Chondrocyte (in vitro differentiated cells): ENCODE measurements at regions not wholly inside any gene's neighbourhood (a gene's known extent, or its start where the extent isn't known, plus 50 kb on each side); places are given as distances from the start of the nearest gene placed in this dataset.
"Not testable (repeated sequence)": the region's sequence is repeated elsewhere in the genome, so short reads cannot be mapped to it uniquely, and the experiment has no call there.

Source experiments
- DNase-seq: peaks from one replicate; pipeline ENCODE4 v3.0.0; 2021; ENCODE audit warnings: mixed read lengths, low spot score
- H3K27ac Mint-ChIP-seq: one replicate; pipeline ENCODE4 v1.8.0; 2021; ENCODE audit warnings: mild to moderate bottlenecking, moderate library complexity, mixed read lengths; ENCODE audit not compliant: unreplicated experiment
- H3K27me3 Mint-ChIP-seq: 2 replicates; pipeline ENCODE4 v1.8.0; 2021; ENCODE audit warnings: low read depth, mixed read lengths
- H3K36me3 Mint-ChIP-seq: 2 replicates; pipeline ENCODE4 v1.8.0; 2021; ENCODE audit warnings: low read depth, mixed read lengths
- H3K4me1 Mint-ChIP-seq: 2 replicates; pipeline ENCODE4 v1.8.0; 2021; ENCODE audit warnings: low read depth, mild to moderate bottlenecking, mixed read lengths
- H3K4me3 Mint-ChIP-seq: one replicate; pipeline ENCODE4 v1.8.0; 2021; ENCODE audit warnings: mild to moderate bottlenecking, moderate library complexity, mixed read lengths; ENCODE audit not compliant: unreplicated experiment
- H3K9me3 Mint-ChIP-seq: 2 replicates; pipeline ENCODE4 v1.8.0; 2021; ENCODE audit warnings: low read depth, mixed read lengths
- TF ChIP-seq, protein P1 (sequence below): fragments of 200-600 bp; sonication (generic); IDR thresholded peaks from 2 replicates; pipeline ENCODE4 v1.5.0; 2021; ENCODE audit warnings: antibody characterized with exemption, mild to moderate bottlenecking, moderate library complexity

DNA sequence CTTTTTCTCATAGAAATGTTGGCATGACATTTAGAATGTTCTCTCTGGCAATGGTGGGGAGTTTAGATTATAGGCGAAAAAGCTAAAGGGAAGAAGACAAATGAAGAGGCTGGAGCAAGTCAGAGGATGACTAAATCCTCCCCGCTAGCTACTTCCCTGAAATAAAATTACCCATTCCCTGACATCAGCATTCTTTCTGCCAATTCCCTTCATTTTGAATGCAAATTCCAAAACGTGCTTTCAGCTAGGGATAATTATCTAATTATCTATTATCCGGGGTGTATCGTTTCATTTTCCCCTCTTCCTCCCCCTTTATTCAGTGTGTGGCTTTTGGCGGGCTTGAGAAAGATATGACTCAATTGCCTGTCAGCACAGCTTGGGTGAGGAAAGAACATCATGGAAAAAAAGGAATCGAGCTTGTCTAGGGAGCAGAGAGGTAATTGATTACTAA lies 672.3 kb downstream of the TNS3 start:
- Mint-ChIP-seq H3K9me3 (peaks cover 11% of the 10 kb centered on the region), H3K4me1 (peaks cover 21% of the 10 kb centered on the region), H3K27me3 (no peaks in the 10 kb centered on the region), H3K27ac (no peak overlapping the region), H3K36me3 (no peaks in the 10 kb centered on the region), H3K4me3 (no peak overlapping the region)
- DNase-seq = no peak
- TF ChIP-seq, protein P1, sequence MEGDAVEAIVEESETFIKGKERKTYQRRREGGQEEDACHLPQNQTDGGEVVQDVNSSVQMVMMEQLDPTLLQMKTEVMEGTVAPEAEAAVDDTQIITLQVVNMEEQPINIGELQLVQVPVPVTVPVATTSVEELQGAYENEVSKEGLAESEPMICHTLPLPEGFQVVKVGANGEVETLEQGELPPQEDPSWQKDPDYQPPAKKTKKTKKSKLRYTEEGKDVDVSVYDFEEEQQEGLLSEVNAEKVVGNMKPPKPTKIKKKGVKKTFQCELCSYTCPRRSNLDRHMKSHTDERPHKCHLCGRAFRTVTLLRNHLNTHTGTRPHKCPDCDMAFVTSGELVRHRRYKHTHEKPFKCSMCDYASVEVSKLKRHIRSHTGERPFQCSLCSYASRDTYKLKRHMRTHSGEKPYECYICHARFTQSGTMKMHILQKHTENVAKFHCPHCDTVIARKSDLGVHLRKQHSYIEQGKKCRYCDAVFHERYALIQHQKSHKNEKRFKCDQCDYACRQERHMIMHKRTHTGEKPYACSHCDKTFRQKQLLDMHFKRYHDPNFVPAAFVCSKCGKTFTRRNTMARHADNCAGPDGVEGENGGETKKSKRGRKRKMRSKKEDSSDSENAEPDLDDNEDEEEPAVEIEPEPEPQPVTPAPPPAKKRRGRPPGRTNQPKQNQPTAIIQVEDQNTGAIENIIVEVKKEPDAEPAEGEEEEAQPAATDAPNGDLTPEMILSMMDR = no peak

DNA sequence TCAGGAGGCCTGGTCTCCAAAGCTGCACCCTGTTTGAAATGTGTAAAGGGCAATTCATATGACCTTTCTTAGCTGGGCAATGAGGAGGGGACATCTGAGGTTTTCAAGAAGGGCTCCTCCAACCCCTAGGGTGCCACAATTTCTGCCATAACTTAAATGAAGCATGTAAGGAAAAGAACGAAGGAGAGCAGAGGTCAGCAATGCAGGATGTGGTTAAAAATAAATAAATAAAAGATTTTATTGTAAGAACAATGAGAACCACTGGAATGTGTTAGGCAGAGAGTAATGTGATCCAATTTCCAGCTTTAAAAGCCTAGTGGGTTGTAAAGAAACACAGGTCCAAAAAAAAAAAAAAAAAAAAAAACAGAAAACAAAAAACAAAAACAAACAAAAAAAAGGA lies 673.1 kb downstream of the TNS3 start:
- no peak overlapping the region for H3K4me3 Mint-ChIP-seq
- TF ChIP-seq, protein P1 = no peak
- H3K9me3 Mint-ChIP-seq = peaks cover 11% of the 10 kb centered on the region
- no peaks in the 10 kb centered on the region for H3K27me3 Mint-ChIP-seq
- DNase-seq = no peak
- H3K36me3 Mint-ChIP-seq = no peaks in the 10 kb centered on the region
- H3K27ac Mint-ChIP-seq = peak overlapping the region; percentile 74
- H3K4me1 Mint-ChIP-seq = peaks cover 21% of the 10 kb centered on the region

DNA sequence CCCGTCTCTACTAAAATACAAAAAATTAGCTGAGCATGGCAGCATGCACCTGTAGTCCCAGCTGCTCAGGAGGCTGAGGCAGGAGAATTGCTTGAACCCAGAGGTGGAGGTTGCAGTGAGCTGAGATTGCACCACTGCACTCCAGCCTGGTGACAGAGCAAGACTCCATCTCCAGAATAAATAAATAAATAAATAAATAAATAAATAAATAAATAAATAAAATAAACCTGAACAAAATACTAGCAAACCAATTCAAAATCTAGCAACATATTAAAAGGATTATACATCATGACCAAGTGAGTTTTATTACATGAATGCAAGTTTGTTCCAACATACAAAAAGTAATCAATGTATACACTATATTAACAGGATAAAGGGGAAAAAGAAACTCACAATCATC lies 677.4 kb downstream of the TNS3 start:
- peaks cover 12% of the 10 kb centered on the region for H3K4me1 Mint-ChIP-seq
- H3K36me3 Mint-ChIP-seq, H3K27ac Mint-ChIP-seq, H3K4me3 Mint-ChIP-seq, DNase-seq, H3K27me3 Mint-ChIP-seq: not testable (repeated sequence)
- peaks cover 11% of the 10 kb centered on the region for H3K9me3 Mint-ChIP-seq

DNA sequence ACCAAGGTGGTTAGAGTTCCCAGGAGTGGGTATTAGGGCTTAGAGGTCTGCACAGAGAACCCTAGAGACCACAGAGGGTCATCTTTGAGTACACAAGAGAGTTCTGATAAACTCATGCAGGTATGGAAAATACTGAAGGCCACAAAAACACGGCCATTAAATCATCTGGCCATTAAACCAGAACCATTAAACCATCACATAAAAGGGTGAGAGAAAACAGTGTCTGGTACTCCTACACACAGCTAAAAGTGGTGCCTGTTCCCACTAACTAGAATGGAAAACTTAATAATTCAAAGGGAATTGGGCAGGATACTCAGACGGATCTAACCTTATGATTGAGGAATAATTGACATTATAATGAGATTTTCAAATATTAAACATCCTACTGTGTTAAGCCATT lies 679.4 kb downstream of the TNS3 start:
- Mint-ChIP-seq H3K36me3 (peaks cover 6% of the 10 kb centered on the region), H3K4me3 (no peak overlapping the region)
- TF ChIP-seq, protein P1 = no peak

DNA sequence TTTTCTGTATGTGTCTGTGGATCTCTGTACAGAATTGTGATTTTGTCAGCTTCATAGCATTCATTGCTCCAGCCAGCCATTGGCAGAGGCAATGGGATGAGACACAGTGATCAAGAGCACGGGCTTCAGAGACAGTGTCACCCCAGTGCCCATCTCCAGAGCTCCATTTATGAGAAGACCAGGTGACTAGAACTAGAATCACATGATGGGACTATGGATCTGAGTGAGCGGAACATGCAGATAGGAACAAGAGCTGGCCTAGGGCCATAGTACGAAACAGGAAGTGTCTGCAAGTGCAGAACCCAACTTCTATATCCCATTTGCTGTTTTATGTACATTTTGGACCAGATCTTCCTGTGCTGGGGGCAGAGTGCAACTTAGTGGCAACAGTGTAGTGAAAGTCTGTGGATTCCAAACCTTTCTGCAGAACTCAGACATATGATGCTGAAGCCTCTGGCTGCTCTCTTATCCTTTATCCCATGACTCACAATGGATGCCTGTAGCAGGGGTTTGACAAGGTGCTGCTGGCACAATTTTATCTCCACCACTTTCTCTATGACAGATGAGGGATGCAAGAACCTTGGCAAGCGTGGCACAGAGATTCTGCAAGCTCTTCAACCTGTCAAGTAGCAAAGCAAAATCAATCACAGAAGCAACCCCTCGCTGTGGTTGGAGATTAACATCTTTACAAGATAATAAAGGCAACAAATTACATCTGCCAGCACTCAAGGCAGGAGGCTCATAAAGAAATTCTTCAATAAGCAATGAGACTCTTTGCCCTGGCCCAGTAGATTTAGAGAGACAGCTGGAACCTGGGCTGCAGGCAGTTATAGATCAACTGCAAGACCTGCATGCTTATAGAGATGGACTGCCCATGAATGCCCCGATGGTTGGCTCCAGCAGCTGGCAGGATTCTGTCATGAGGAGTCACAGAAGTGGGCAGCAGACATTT lies 681.3 kb downstream of the TNS3 start:
- no peak for DNase-seq
- peaks cover 13% of the 10 kb centered on the region for H3K9me3 Mint-ChIP-seq
- peaks cover 6% of the 10 kb centered on the region for H3K36me3 Mint-ChIP-seq
- no peak overlapping the region for H3K4me3 Mint-ChIP-seq
- H3K4me1 Mint-ChIP-seq = no peaks in the 10 kb centered on the region
- TF ChIP-seq, protein P1 = no peak
- H3K27me3 Mint-ChIP-seq = no peaks in the 10 kb centered on the region
- no peak overlapping the region for H3K27ac Mint-ChIP-seq

More for the DNA sequence above, 679.4 kb downstream of the TNS3 start:
- peaks cover 13% of the 10 kb centered on the region for H3K9me3 Mint-ChIP-seq
- H3K4me1 Mint-ChIP-seq = no peaks in the 10 kb centered on the region
- DNase-seq = no peak
- H3K27me3 Mint-ChIP-seq = no peaks in the 10 kb centered on the region
- no peak overlapping the region for H3K27ac Mint-ChIP-seq
